ENCODE measurements at regions not wholly inside any gene's neighbourhood (a gene's known extent, or its start where the extent isn't known, plus 50 kb on each side); places are given as distances from the start of the nearest gene placed in this dataset.
"Not testable (repeated sequence)": the region's sequence is repeated elsewhere in the genome, so short reads cannot be mapped to it uniquely, and the experiment has no call there.

DNA sequence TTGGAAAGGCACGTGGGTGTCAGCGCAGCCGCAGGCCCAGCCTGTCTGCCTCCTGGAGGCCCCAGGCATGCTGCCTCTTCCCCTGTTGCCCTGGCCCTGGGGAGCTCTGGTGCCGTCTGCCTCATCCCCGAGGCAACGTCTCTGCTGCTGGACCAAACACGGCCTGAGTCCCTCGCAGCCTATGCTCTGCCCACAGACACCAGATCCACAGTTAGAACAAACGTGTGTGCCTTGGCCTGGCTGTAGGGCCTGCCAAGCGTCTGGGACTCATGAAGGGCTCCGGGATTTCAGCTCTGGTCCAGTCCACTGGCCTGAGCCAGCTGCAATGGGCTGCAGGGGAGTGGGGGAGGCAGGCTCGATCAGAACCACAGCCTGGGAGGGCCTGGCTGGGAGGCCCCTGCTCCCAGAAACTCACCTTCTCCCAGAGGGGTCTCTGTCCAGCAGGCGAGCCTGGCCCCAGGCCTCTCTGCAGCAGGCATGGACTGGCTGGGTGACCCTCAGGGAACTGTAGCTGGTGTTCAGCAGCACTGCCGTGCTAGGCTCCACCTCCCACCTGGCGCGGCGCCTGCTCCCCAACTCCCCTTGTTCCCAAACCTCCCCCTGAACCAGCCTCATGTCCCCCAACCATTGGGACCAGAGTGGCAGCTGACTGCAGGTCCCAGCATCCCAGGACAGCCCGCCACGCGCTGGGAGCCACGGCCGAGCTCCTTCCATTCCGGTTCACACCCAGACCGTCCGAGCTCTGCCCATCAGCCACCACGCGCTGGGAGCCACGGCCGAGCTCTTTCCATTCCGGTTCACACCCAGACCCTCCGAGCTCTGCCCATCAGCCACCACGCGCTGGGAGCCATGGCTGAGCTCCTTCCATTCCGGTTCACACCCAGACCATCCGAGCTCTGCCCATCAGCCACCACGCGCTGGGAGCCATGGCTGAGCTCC is 197.0 kb downstream of the DLL1 start:
- no peaks in the 10 kb centered on the region for H3K9me3 Mint-ChIP-seq
- H3K4me3 Mint-ChIP-seq = no peak overlapping the region

DNA sequence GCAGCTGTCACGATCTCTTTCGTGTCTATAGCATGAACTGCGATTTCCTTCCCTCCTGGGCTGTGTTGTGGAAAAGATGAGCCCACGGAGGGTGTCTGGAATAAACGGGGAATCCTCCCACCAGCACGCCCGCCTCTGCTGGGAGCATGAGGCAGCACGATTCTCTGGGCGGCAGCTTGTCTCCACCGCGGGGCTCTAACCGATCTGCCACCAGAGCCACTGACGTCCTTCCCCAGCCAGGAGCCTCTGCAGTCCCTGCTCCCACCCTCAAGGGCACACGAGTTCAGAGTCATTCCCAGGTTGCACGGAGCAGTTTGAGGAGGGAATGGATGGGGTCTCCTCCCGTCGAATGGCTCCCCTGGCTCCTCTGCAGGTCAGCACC is 197.6 kb downstream of the DLL1 start:
- Mint-ChIP-seq H3K27me3 (ENCODE audit: low read depth) (peaks cover 4% of the 10 kb centered on the region), H3K4me1 (ENCODE audit: low read depth) (peaks cover 20% of the 10 kb centered on the region), H3K27ac (no peak overlapping the region), H3K9me3 (no peaks in the 10 kb centered on the region), H3K36me3 (ENCODE audit: low read depth) (peaks cover 3% of the 10 kb centered on the region), H3K4me3 (no peak overlapping the region)
- DNase-seq (ENCODE audit: low spot score) = no peak

More for the DNA sequence above, 197.0 kb downstream of the DLL1 start:
- no peak for DNase-seq (ENCODE audit: low spot score)
- peaks cover 4% of the 10 kb centered on the region for H3K27me3 Mint-ChIP-seq (ENCODE audit: low read depth)
- H3K36me3 Mint-ChIP-seq (ENCODE audit: low read depth) = peaks cover 3% of the 10 kb centered on the region
- no peak overlapping the region for H3K27ac Mint-ChIP-seq
- peaks cover 19% of the 10 kb centered on the region for H3K4me1 Mint-ChIP-seq (ENCODE audit: low read depth)

DNA sequence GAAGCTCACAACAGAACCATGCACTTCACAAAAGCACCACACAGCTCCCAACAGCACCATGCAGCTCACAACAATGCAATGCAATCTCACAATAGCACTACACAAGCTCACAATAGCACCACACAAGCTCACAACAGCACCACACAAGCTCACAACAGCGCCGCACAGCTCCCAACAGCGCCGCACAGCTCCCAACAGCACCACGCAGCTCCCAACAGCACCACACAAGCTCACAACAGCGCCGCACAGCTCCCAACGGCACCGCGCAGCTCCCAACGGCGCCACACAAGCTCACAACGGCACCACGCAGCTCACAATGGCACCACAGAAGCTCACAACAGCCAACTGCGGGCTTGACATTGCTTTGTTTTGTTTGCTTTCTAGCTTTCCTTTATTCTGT is 198.1 kb downstream of the DLL1 start:
- no peak for DNase-seq (ENCODE audit: low spot score)
- Mint-ChIP-seq H3K9me3 (no peaks in the 10 kb centered on the region), H3K4me3 (no peak overlapping the region), H3K27ac (no peak overlapping the region), H3K27me3 (ENCODE audit: low read depth) (peaks cover 4% of the 10 kb centered on the region), H3K36me3 (ENCODE audit: low read depth) (peaks cover 5% of the 10 kb centered on the region), H3K4me1 (ENCODE audit: low read depth) (peaks cover 25% of the 10 kb centered on the region)

DNA sequence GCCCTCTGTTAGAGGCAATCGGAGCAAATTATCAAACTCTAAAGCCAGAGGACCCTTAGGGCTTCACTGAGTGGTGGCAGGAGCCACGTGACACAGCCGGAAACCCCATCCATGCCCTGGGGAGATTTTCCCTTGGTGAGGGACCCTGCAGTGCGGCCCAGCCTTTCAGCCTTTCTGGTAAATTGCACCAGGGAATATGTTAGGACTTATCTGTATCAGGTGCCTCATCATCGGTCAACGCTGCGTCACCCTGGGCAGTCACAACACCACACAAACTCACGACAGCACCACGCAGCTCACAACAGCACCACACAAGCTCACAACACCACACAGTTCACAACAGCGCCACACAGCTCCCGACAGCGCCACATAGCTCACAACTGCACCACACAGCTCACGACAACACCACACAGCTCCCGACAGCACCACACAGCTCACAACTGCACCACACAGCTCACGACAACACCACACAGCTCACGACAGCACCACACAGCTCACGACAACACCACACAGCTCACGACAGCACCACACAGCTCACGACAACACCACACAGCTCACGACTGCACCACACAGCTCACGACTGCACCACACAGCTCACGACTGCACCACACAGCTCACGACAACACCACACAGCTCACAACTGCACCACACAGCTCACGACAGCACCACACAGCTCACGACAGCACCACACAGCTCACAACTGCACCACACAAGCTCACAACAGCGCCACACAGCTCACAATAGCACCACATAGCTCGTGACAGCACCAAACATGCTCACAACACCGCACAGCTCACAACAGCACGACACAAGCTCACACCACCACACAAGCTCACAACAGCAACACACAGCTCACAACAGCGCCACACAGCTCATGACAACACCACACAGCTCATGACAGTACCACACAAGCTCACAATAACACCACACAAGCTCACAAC is 199.0 kb downstream of the DLL1 start:
- Mint-ChIP-seq H3K4me1 (ENCODE audit: low read depth) (peaks cover 25% of the 10 kb centered on the region), H3K36me3 (ENCODE audit: low read depth) (peaks cover 5% of the 10 kb centered on the region), H3K27me3 (ENCODE audit: low read depth) (peaks cover 4% of the 10 kb centered on the region), H3K4me3 (no peak overlapping the region), H3K27ac (no peak overlapping the region), H3K9me3 (no peaks in the 10 kb centered on the region)
- DNase-seq (ENCODE audit: low spot score) = no peak

DNA sequence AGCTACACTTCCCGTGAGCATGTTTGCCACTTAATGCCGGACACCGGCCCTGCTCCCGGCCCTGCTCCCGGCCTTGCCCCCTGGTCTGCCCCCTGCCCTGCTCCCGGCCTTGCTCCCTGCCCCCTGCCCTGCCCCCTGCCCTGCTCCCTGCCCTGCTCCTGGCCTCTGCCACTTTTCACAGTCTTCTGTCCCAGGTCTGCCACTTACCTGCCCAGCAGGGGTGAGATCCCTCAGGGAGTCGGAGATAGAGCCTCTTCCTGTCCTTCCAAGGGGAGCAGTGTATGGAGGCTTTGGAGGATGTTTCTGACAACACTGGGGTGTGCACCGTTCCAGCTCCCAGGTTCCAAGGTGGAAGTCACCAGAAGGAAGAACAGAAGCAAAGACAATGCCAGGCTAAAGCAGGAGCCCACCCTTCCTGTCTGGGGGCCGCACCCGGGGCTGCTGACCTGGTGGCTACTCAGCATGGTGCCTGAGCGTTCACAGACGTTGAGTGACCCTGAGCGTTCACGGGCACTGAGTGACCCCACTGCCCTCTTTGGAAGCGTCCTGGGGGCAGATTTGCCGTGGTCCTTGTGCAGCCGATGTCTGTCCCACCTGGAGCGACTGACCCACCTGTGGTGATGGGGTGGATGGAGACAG is 199.8 kb downstream of the DLL1 start:
- no peak for DNase-seq (ENCODE audit: low spot score)
- Mint-ChIP-seq H3K27me3 (ENCODE audit: low read depth) (peaks cover 2% of the 10 kb centered on the region), H3K27ac (no peak overlapping the region), H3K36me3 (ENCODE audit: low read depth) (peaks cover 5% of the 10 kb centered on the region), H3K4me1 (ENCODE audit: low read depth) (peaks cover 26% of the 10 kb centered on the region), H3K9me3 (no peaks in the 10 kb centered on the region), H3K4me3 (no peak overlapping the region)

DNA sequence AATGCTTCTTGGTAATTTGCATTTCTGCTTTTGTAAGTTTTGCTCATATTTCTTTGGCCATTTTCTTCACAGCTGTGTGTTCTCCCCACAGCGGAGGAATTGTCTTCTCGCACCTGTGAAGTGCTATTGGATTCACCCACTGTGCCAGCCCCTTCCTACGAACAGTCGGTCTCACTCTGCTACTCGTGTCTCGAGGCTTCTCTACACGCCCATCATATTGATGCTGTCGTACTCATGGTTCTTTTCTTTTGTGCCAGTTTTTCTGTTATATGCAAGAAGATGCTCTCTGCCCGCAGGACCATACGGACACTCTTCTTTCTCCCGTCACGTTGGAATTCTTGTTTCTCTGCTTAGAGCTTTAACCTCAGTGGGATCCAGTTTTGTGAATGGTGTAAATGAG is 200.3 kb downstream of the DLL1 start:
- Mint-ChIP-seq H3K27ac (peak overlapping the region; percentile 100), H3K9me3 (no peaks in the 10 kb centered on the region), H3K4me1 (ENCODE audit: low read depth) (peaks cover 26% of the 10 kb centered on the region), H3K4me3 (peak overlapping the region; percentile 94), H3K36me3 (ENCODE audit: low read depth) (peaks cover 5% of the 10 kb centered on the region), H3K27me3 (ENCODE audit: low read depth) (peaks cover 2% of the 10 kb centered on the region)
- DNase-seq (ENCODE audit: low spot score) = no peak

DNA sequence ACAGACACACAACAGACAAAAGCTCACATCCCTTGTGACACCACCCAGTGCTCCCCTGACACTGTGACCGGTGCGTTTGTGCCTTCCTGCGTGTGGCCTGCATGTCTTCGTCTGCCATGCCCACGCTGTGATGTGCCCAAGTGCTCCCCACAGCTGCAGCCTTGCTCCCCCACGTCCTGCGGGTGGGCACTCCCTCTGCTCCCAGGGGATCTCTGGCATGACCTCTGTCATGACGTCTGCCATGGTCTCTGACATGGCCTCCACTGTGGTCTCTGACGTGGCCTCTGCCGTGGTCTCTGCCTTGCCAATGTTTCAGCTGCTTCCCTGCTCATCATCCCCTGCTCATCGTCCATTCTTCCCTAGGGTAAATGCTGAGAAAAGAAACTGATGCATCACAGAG is 200.9 kb downstream of the DLL1 start:
- no peak for DNase-seq (ENCODE audit: low spot score)
- Mint-ChIP-seq H3K36me3 (ENCODE audit: low read depth) (peaks cover 5% of the 10 kb centered on the region), H3K27me3 (ENCODE audit: low read depth) (peaks cover 2% of the 10 kb centered on the region), H3K27ac (peak overlapping the region; percentile 100), H3K9me3 (no peaks in the 10 kb centered on the region), H3K4me3 (peak overlapping the region; percentile 94), H3K4me1 (ENCODE audit: low read depth) (peaks cover 29% of the 10 kb centered on the region)

DNA sequence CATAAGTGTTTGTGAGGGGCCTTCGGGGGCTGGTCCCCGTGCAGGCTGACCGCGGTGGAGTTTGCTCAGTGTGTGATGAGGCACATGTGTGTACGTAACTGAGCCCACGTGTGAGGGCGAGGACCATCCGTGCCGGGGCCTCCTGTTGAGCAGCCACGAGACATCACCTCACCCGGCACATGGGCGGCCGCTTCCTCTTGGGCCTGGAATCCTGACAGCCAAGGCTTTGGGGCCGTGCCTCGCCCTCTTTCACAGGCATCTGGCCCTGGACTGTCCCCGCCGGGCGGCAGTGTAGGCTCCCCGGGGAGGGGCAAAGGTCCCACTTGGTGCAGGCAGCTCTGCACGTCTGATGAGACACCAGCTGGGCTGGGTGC is 202.3 kb downstream of the DLL1 start:
- no peak for DNase-seq (ENCODE audit: low spot score)
- H3K4me1 Mint-ChIP-seq (ENCODE audit: low read depth) = peaks cover 29% of the 10 kb centered on the region
- peaks cover 2% of the 10 kb centered on the region for H3K27me3 Mint-ChIP-seq (ENCODE audit: low read depth)
- peak overlapping the region; percentile 100 for H3K27ac Mint-ChIP-seq
- H3K9me3 Mint-ChIP-seq = no peaks in the 10 kb centered on the region
- peaks cover 5% of the 10 kb centered on the region for H3K36me3 Mint-ChIP-seq (ENCODE audit: low read depth)
- peak overlapping the region; percentile 94 for H3K4me3 Mint-ChIP-seq

DNA sequence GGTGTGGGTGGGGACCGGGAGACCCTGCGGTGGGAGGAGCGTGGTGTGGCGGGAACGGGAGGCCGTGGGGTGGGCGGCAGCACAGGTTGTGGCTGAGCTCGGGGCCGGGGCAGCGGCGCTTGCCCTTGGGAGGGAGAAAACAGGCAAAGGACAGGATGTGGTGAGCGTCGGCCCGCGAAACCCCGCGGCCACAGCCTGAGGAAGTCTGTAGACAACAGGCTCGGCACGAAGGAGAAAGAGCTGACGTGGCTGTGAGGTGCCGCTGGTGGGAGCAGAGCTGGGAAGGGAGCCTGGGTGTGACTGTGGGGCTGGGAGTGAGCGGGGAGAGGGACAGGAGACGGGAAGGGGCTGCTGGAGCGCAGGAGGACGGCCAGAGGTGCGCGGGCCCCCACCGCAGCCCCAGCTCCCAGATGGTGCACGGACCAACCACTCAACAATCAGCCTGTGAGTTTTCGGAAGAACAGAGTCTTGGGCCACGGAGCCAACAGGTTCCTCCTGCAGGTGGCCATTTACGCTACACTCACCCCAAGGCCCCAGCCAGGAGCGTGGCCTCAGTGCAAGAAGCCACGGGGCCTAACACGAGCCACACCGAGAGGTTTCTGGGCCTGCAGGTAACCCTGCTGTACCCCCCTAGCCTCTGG is 202.8 kb downstream of the DLL1 start:
- peaks cover 32% of the 10 kb centered on the region for H3K4me1 Mint-ChIP-seq (ENCODE audit: low read depth)
- H3K4me3 Mint-ChIP-seq = peak overlapping the region; percentile 94
- H3K27me3 Mint-ChIP-seq (ENCODE audit: low read depth) = peaks cover 2% of the 10 kb centered on the region
- no peaks in the 10 kb centered on the region for H3K9me3 Mint-ChIP-seq
- H3K36me3 Mint-ChIP-seq (ENCODE audit: low read depth) = peaks cover 5% of the 10 kb centered on the region
- peak overlapping the region; percentile 100 for H3K27ac Mint-ChIP-seq
- peak; percentile 58 for DNase-seq (ENCODE audit: low spot score)

DNA sequence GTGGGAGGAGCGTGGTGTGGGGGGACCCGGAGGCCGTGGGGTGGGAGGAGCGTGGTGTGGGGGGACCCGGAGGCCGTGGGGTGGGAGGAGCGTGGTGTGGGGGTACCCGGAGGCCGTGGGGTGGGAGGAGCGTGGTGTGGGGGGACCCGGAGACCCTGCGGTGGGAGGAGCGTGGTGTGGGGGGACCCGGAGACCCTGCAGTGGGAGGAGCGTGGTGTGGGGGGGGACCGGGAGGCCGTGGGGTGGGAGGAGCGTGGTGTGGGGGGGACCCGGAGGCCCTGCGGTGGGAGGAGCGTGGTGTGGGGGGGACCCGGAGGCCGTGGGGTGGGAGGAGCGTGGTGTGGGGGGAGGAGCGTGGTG is 203.5 kb downstream of the DLL1 start:
- not testable (repeated sequence) for H3K4me3 Mint-ChIP-seq, H3K27ac Mint-ChIP-seq

DNA sequence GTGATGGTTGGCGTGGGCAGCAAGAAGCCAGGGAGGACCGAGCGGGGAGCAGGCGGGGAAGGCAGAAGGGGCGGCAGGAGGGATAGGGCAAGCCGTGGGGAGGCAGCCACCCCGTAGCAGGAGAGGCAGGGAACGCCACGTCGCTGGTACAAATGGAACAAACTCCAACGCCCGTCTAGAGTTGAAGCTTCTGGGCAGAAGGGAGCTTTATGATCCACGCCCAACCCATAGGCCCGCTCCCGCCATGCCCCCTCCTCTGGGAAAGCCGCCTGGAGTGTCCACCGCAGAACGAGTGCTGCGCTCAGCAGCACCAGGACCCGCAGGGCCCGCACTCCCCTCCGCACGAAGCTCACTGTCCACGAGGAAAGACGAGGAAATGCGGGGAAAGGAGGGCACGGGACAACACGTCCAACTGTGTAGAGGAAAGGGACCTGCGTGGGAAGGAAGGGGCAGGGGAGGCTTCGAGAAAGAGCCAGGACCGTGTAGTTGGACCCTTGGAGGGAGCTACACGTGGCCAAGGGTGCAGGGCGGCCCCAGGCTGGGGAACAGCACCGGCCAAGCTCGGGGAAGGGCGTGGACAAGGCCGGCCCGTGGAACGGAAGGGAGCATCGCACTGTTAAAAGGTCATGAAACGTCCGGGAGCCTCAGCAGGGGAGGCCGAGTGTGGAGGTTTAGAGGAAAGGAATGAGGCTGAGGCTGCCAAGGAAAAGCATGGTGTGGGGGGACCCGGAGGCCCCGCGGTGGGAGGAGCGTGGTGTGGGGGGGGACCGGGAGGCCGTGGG is 204.0 kb downstream of the DLL1 start:
- H3K36me3 Mint-ChIP-seq (ENCODE audit: low read depth) = peaks cover 5% of the 10 kb centered on the region
- no peak for DNase-seq (ENCODE audit: low spot score)
- H3K4me3 Mint-ChIP-seq = peak overlapping the region; percentile 61
- peaks cover 2% of the 10 kb centered on the region for H3K27me3 Mint-ChIP-seq (ENCODE audit: low read depth)
- H3K27ac Mint-ChIP-seq = peak overlapping the region; percentile 91
- H3K4me1 Mint-ChIP-seq (ENCODE audit: low read depth) = peaks cover 41% of the 10 kb centered on the region
- H3K9me3 Mint-ChIP-seq = no peaks in the 10 kb centered on the region

More for the DNA sequence above, 203.5 kb downstream of the DLL1 start:
- not testable (repeated sequence) for H3K9me3 Mint-ChIP-seq; DNase-seq (ENCODE audit: low spot score); H3K27me3 Mint-ChIP-seq (ENCODE audit: low read depth); H3K36me3 Mint-ChIP-seq (ENCODE audit: low read depth)
- peaks cover 37% of the 10 kb centered on the region for H3K4me1 Mint-ChIP-seq (ENCODE audit: low read depth)

DNA sequence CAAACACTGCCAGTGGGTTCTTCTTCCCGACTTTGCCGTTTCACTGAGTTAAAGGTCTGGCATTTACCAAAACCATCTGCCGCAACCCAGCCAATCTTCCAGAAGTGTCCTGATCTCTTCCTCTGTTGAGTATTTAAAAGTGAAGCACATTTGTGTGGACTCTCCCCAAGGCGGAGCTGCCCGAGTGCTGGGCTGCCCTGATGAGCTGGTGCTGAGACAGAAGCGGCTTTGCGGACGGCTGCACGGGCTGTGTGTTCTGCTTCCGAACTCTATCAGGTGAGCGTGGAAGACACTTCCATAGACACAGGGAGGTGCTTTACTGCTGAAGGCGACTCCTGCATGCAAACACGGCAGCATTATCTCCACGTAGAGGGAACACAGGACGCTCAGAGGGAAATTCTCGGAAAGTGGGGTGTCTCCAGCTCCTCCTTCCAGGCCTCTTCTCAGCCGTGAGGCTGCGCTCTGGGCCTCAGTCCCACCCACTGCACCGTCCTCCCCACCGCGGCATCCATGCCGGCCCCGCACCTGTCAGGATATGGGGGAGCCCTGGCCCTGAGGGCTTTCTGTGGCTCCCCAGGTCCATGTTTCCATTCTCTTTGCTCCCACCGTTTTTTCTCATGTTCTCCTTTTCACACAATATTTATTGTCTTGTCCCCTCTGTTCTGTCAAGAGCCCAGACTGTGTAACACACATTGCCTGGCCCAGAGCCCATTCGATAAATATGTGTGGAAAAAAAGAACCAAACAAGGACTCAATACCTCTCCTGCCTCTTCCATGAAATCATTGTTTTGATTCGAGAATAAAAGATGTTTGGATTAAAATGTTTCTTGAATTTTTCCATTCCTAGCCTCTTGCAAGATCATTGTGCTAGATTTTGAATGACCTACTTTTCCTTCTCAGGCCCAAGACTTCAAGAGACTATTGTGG is 205.1 kb downstream of the DLL1 start:
- peak overlapping the region; percentile 27 for H3K27ac Mint-ChIP-seq
- no peak overlapping the region for H3K4me3 Mint-ChIP-seq
- no peaks in the 10 kb centered on the region for H3K9me3 Mint-ChIP-seq
- H3K27me3 Mint-ChIP-seq (ENCODE audit: low read depth) = peaks cover 2% of the 10 kb centered on the region
- H3K36me3 Mint-ChIP-seq (ENCODE audit: low read depth) = peaks cover 5% of the 10 kb centered on the region
- peaks cover 41% of the 10 kb centered on the region for H3K4me1 Mint-ChIP-seq (ENCODE audit: low read depth)
- DNase-seq (ENCODE audit: low spot score) = no peak

All from T-helper 2 cell treated with Interferon-gamma antibody and Interleukin-4, amounts not matched to agents 5 μg/mL and 100 μg/mL, for 36 hours (primary cell).